SK-N-SH (cell line): ENCODE measurements at regions not wholly inside any gene's neighbourhood (a gene's known extent, or its start where the extent isn't known, plus 50 kb on each side); places are given as distances from the start of the nearest gene placed in this dataset.

Experiments
- CTCF ChIA-PET: fragments of 300-600, 350-600 bp; formaldehyde crosslinking; extraction: SDS; loops from one replicate; lab custom pipeline; 2021; lab: Yijun Ruan, JAX
- POLR2A ChIA-PET: fragments of 350-600 bp; sonication (Branson Sonifier 250); formaldehyde crosslinking; extraction: SDS; loops from one replicate; lab custom pipeline; 2020; ENCODE audit warnings: antibody characterized with exemption, inconsistent platforms; lab: Yijun Ruan, JAX
- DNase-seq: peaks from one replicate; pipeline ENCODE4 v3.0.0; 2012
- H2AFZ ChIP-seq: fragments of 200-600 bp; sonication (generic); 2 replicates; pipeline ENCODE4 v1.8.1; 2016; ENCODE audit warnings: antibody characterized with exemption, mild to moderate bottlenecking, low read depth
- H3F3A ChIP-seq: fragments of 200-600 bp; sonication (generic); replicated peaks from 2 replicates; pipeline ENCODE3; 2016; ENCODE audit warnings: antibody characterized with exemption, mild to moderate bottlenecking; ENCODE audit not compliant: insufficient read depth
- H3K27ac ChIP-seq, 2 experiments: fragments of 200-500 bp in 1 of 2; fragments of 200-600 bp in 1 of 2; sonication (Bioruptor generic) in 1 of 2; sonication (generic), shearing (Covaris generic) in 1 of 2; 2 replicates each; pipeline versions ENCODE4 v1.5.1 to v1.6.1; 2014 to 2016; ENCODE audit warnings: low read depth in 2 of 2, inconsistent platforms in 1 of 2, low read length in 1 of 2, mild to moderate bottlenecking in 1 of 2, mixed read lengths in 1 of 2
- H3K27me3 ChIP-seq: fragments of 200-600 bp; sonication (generic), shearing (Covaris generic); 2 replicates; pipeline ENCODE4 v1.6.1; 2016; ENCODE audit warnings: mixed run types; ENCODE audit not compliant: insufficient read depth
- H3K36me3 ChIP-seq, 2 experiments: fragments of 200-500 bp in 1 of 2; fragments of 200-600 bp in 1 of 2; sonication (Bioruptor generic) in 1 of 2; sonication (generic) in 1 of 2; replicated peaks in 1 of 2; 2 replicates each; pipeline versions ENCODE3 to v1.5.1; 2014 to 2016; ENCODE audit warnings: low read length in 1 of 2, mild to moderate bottlenecking in 1 of 2; ENCODE audit not compliant: insufficient read depth in 2 of 2, control insufficient read depth in 1 of 2
- H3K4me1 ChIP-seq, 2 experiments: fragments of 200-500 bp in 1 of 2; fragments of 200-600 bp in 1 of 2; sonication (Bioruptor generic) in 1 of 2; sonication (generic), shearing (Covaris generic) in 1 of 2; 2 replicates each; pipeline versions ENCODE4 v1.5.1 to v1.6.1; 2014 to 2016; ENCODE audit warnings: low read depth in 1 of 2, low read length in 1 of 2, mixed run types in 1 of 2; ENCODE audit not compliant: insufficient read depth in 2 of 2, control insufficient read depth in 1 of 2
- H3K4me2 ChIP-seq: fragments of 200-600 bp; sonication (generic), shearing (Covaris generic); 2 replicates; pipeline ENCODE4 v1.6.1; 2017; ENCODE audit warnings: mixed run types
- H3K4me3 ChIP-seq, 2 experiments: fragments of 200-500 bp in 1 of 2; fragments of 200-600 bp in 1 of 2; sonication (Bioruptor generic) in 1 of 2; sonication (generic), shearing (Covaris generic) in 1 of 2; 2 replicates each; pipeline versions ENCODE4 v1.5.1 to v1.8.1; 2014 to 2016; ENCODE audit warnings: low read depth in 2 of 2, inconsistent platforms in 1 of 2, low read length in 1 of 2, mild to moderate bottlenecking in 1 of 2, mixed read lengths in 1 of 2, moderate library complexity in 1 of 2
- H3K79me2 ChIP-seq: fragments of 200-600 bp; sonication (generic); 2 replicates; pipeline ENCODE4 v1.8.1; 2017; ENCODE audit warnings: mild to moderate bottlenecking; ENCODE audit not compliant: insufficient read depth
- H3K9ac ChIP-seq: fragments of 200-600 bp; sonication (generic); 2 replicates; pipeline ENCODE4 v1.6.1; 2017; ENCODE audit warnings: mixed run types
- H3K9me2 ChIP-seq: fragments of 200-600 bp; sonication (generic); 2 replicates; pipeline ENCODE4 v1.6.1; 2017; ENCODE audit warnings: mixed run types
- H3K9me3 ChIP-seq: fragments of 200-600 bp; sonication (generic); 2 replicates; pipeline ENCODE4 v1.6.1; 2017; ENCODE audit warnings: mixed run types, mild to moderate bottlenecking, moderate library complexity
- H4K20me1 ChIP-seq: fragments of 200-600 bp; sonication (generic); 2 replicates; pipeline ENCODE4 v1.6.1; 2017; ENCODE audit warnings: mild to moderate bottlenecking, mixed run types; ENCODE audit not compliant: insufficient read depth
- CHD2 ChIP-seq: fragments of 150-350 bp; IDR thresholded peaks from 2 replicates; pipeline ENCODE4 v1.6.1; 2018; ENCODE audit warnings: low read length; ENCODE audit not compliant: partially characterized antibody
- EP300 ChIP-seq, 2 experiments: IDR thresholded peaks; 2 replicates each; pipeline versions ENCODE4 v1.4.0 to v1.6.1; 2012; ENCODE audit warnings: borderline replicate concordance in 1 of 2, low read depth in 1 of 2, low read length in 1 of 2
- FOSL2 ChIP-seq: IDR thresholded peaks from 2 replicates; pipeline ENCODE4 v1.4.0; 2012; ENCODE audit warnings: low read depth, mild to moderate bottlenecking, moderate library complexity, borderline replicate concordance
- GABPA ChIP-seq: IDR thresholded peaks from 2 replicates; pipeline ENCODE4 v1.4.0; 2012; ENCODE audit warnings: low read depth, mild to moderate bottlenecking
- GATA2 ChIP-seq: sonication (generic); formaldehyde crosslinking; IDR thresholded peaks from 2 replicates; pipeline ENCODE4 v1.5.0; 2020; ENCODE audit warnings: mild to moderate bottlenecking, missing genetic modification reagents
- IRF3 ChIP-seq: fragments of 150-350 bp; IDR thresholded peaks from 2 replicates; pipeline ENCODE4 v1.6.1; 2016; ENCODE audit warnings: mild to moderate bottlenecking, low read depth, low read length
- JUND ChIP-seq: IDR thresholded peaks from 2 replicates; pipeline ENCODE4 v1.4.0; 2012
- MEF2A ChIP-seq: IDR thresholded peaks from 2 replicates; pipeline ENCODE4 v1.4.0; 2012; ENCODE audit warnings: low read depth, borderline replicate concordance
- MXI1 ChIP-seq: IDR thresholded peaks from 2 replicates; pipeline ENCODE4 v1.6.1; 2012; ENCODE audit warnings: mild to moderate bottlenecking, low read depth, low read length, improper control_type of control experiment
- NFIC ChIP-seq: IDR thresholded peaks from 2 replicates; pipeline ENCODE4 v1.4.0; 2012; ENCODE audit warnings: borderline replicate concordance
- NRF1 ChIP-seq: IDR thresholded peaks from 2 replicates; pipeline ENCODE4 v1.6.1; 2012; ENCODE audit warnings: low read depth, mild to moderate bottlenecking, low read length
- PBX3 ChIP-seq: IDR thresholded peaks from 2 replicates; pipeline ENCODE4; 2012
- RAD21 ChIP-seq: IDR thresholded peaks from 2 replicates; pipeline ENCODE4 v1.6.1; 2012; ENCODE audit warnings: mild to moderate bottlenecking, low read length
- RCOR1 ChIP-seq: fragments of 150-350 bp; IDR thresholded peaks from 2 replicates; pipeline ENCODE4 v1.6.1; 2017; ENCODE audit warnings: antibody characterized with exemption, low read length
- REST ChIP-seq: IDR thresholded peaks from 2 replicates; pipeline ENCODE4 v1.6.1; 2012; ENCODE audit warnings: mild to moderate bottlenecking, low read depth, low read length, moderate library complexity
- SIN3A ChIP-seq: IDR thresholded peaks from 2 replicates; pipeline ENCODE4 v1.6.1; 2012; ENCODE audit warnings: low read depth, mild to moderate bottlenecking, low read length, moderate library complexity, borderline replicate concordance
- TAF1 ChIP-seq: IDR thresholded peaks from 2 replicates; pipeline ENCODE4 v1.6.1; 2012; ENCODE audit warnings: low read depth, mild to moderate bottlenecking, low read length, moderate library complexity, borderline replicate concordance
- USF2 ChIP-seq: fragments of 150-350 bp; IDR thresholded peaks from 2 replicates; pipeline ENCODE4 v1.6.1; 2017; ENCODE audit warnings: antibody characterized with exemption, low read length, low read depth, borderline replicate concordance
- ZBTB33 ChIP-seq: IDR thresholded peaks from 2 replicates; pipeline ENCODE4 v1.4.0; 2012; ENCODE audit warnings: low read depth, borderline replicate concordance
- WGBS: methylation state at CpG from one replicate; pipeline ENCODE4 v1.1.6; 2017; ENCODE audit warnings: low lambda C conversion rate; 5-methylcytosine and 5-hydroxymethylcytosine counted together

GRCh38 chr18:41886126-41886807 lies 68.8 kb upstream of the PIK3C3 start:
- no peaks in the 10 kb centered on the region for H3K36me3 ChIP-seq
- no peaks in the 10 kb centered on the region for H3F3A ChIP-seq
- H3K27me3 ChIP-seq: no peaks in the 10 kb centered on the region
- no peaks in the 10 kb centered on the region for H3K9me3 ChIP-seq
- H2AFZ ChIP-seq: no peak overlapping the region
- no peak overlapping the region for H3K4me2 ChIP-seq
- ChIA-PET CTCF (no interaction called here), POLR2A (no interaction called here)
- no peaks in the 10 kb centered on the region for H3K79me2 ChIP-seq
- no peaks in the 10 kb centered on the region for H3K9me2 ChIP-seq
- H4K20me1 ChIP-seq: no peaks in the 10 kb centered on the region
- H3K4me1 ChIP-seq: no peaks in the 10 kb centered on the region
- no peak for TF ChIP-seq GABPA
- no peak for TF ChIP-seq FOSL2
- 85% methylated on average over 12 of the region's 12 CpGs for WGBS
- H3K9ac ChIP-seq: no peak overlapping the region
- DNase-seq: no peak
- no peak overlapping the region for H3K4me3 ChIP-seq
- H3K27ac ChIP-seq: no peak overlapping the region

- no peak overlapping the region for H3K27ac ChIP-seq
- POLR2A ChIA-PET: no interaction called here
- 0 out of 2 replicates have a peak, but pooled peaks have one; percentile 16 for TF ChIP-seq NFIC
- TF ChIP-seq REST: no peak
- TF ChIP-seq GATA2: no peak
- peak in 1 of 2 experiments; percentile 39; a peak in 1 of 4 replicates for TF ChIP-seq EP300 (IDR thresholded peaks at IDR 0.05; ENCODE audit: borderline replicate concordance in 1 of 2, low read depth in 1 of 2, low read length in 1 of 2)
- TF ChIP-seq USF2: no peak
- TF ChIP-seq MXI1: no peak
- no peak for TF ChIP-seq TAF1
- TF ChIP-seq RCOR1: no peak
- no peak for TF ChIP-seq RAD21
- TF ChIP-seq IRF3: no peak
- TF ChIP-seq JUND: peak; percentile 77
- peak; percentile 91 for TF ChIP-seq PBX3
- TF ChIP-seq SIN3A: no peak
- no peak for TF ChIP-seq NRF1
- TF ChIP-seq ZBTB33: no peak
- no peak for TF ChIP-seq CHD2
- no peak for TF ChIP-seq MEF2A
Measured at GRCh38 chr18:41881285-41881684, 73.7 kb upstream of the PIK3C3 start.

More at GRCh38 chr18:41881285-41881684, 73.7 kb upstream of the PIK3C3 start:
- Histone ChIP-seq H3K36me3 (no peaks in the 10 kb centered on the region), H3K4me3 (no peak overlapping the region), H3K79me2 (no peaks in the 10 kb centered on the region), H4K20me1 (no peaks in the 10 kb centered on the region), H3K4me1 (no peaks in the 10 kb centered on the region), H3K9ac (no peak overlapping the region), H2AFZ (no peak overlapping the region), H3K27me3 (no peaks in the 10 kb centered on the region), H3K4me2 (no peak overlapping the region), H3K9me3 (no peaks in the 10 kb centered on the region), H3K9me2 (no peaks in the 10 kb centered on the region), H3F3A (no peaks in the 10 kb centered on the region)
- DNase-seq: no peak
- 16% methylated on average over 3 of the region's 3 CpGs for WGBS
- CTCF ChIA-PET: interaction anchor here (1.5 kb wide), 1 partner anchor 28 kb away, joined by 3 read pairs; no protein-coding TSS in a partner anchor
